Endothelial cell of umbilical vein (primary cell): ENCODE measurements at regions not wholly inside any gene's neighbourhood (a gene's known extent, or its start where the extent isn't known, plus 50 kb on each side); places are given as distances from the start of the nearest gene placed in this dataset.

Source experiments
- EZH2 ChIP-seq: IDR thresholded peaks from 2 replicates; pipeline ENCODE4 v1.6.1; 2012; ENCODE audit warnings: borderline replicate concordance, low read depth, mild to moderate bottlenecking, moderate library complexity, low read length, inconsistent platforms; ENCODE audit not compliant: severe bottlenecking
- FOS ChIP-seq: IDR thresholded peaks from 2 replicates; pipeline ENCODE4 v1.6.1; 2011; ENCODE audit warnings: mild to moderate bottlenecking, low read length, moderate library complexity, borderline replicate concordance; ENCODE audit not compliant: insufficient read depth
- GATA2 ChIP-seq: IDR thresholded peaks from 2 replicates; pipeline ENCODE4 v1.7.0; 2011; ENCODE audit warnings: low read depth, mild to moderate bottlenecking, moderate library complexity, mixed read lengths, low read length; ENCODE audit not compliant: insufficient read length, insufficient read depth
- JUN ChIP-seq: IDR thresholded peaks from 2 replicates; pipeline ENCODE4 v1.6.1; 2011; ENCODE audit warnings: borderline replicate concordance, low read depth; ENCODE audit not compliant: insufficient read length, insufficient read depth
- MYC ChIP-seq: IDR thresholded peaks from one replicate; pipeline ENCODE4 v1.6.1; 2011; ENCODE audit warnings: mild to moderate bottlenecking, low read depth, low read length
- POLR2A ChIP-seq: IDR thresholded peaks from 2 replicates; pipeline ENCODE4 v1.6.1; 2012; ENCODE audit warnings: low read depth, mild to moderate bottlenecking, control low read depth, low read length
- POLR2AphosphoS5 ChIP-seq: IDR thresholded peaks from 2 replicates; pipeline ENCODE4 v1.6.1; 2012; ENCODE audit warnings: low read depth, mild to moderate bottlenecking, control low read depth, low read length, moderate library complexity; ENCODE audit not compliant: insufficient read depth
- TF ChIP-seq, protein P1 (sequence below), 2 donors: IDR thresholded peaks; 1 replicate in 1 of 2; 2 replicates in 1 of 2; pipeline ENCODE4 v1.5.1; 2011; ENCODE audit warnings: low read length in 2 of 2, mild to moderate bottlenecking in 2 of 2, moderate library complexity in 2 of 2, control low read depth in 1 of 2, inconsistent platforms in 1 of 2, low read depth in 1 of 2; ENCODE audit not compliant: insufficient read depth in 1 of 2; ENCODE audit errors: extremely low read depth in 1 of 2
- TF ChIP-seq, protein P2 (sequence below): IDR thresholded peaks from 2 replicates; pipeline ENCODE4 v1.6.1; 2011; ENCODE audit not compliant: insufficient read depth, insufficient read length

DNA sequence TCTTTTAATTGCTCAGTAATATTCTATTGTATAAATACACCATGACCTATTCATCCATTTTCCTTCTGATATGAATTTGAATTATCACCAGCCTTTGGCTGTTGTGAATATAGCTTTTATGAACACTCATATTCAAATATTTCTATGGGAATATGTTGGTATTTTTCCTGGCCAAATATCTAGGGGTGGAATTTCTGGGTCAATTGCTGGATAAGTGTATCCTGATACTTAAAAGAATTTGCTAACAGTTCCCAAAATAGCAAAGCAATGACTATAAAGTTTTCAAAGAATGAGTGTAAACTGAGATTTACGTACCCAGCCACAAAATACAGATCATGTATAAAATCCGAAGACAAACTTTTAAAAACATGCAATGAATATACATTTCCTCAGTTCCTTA is 148.7 kb upstream of the CLEC14A start:
- TF ChIP-seq, protein P1, sequence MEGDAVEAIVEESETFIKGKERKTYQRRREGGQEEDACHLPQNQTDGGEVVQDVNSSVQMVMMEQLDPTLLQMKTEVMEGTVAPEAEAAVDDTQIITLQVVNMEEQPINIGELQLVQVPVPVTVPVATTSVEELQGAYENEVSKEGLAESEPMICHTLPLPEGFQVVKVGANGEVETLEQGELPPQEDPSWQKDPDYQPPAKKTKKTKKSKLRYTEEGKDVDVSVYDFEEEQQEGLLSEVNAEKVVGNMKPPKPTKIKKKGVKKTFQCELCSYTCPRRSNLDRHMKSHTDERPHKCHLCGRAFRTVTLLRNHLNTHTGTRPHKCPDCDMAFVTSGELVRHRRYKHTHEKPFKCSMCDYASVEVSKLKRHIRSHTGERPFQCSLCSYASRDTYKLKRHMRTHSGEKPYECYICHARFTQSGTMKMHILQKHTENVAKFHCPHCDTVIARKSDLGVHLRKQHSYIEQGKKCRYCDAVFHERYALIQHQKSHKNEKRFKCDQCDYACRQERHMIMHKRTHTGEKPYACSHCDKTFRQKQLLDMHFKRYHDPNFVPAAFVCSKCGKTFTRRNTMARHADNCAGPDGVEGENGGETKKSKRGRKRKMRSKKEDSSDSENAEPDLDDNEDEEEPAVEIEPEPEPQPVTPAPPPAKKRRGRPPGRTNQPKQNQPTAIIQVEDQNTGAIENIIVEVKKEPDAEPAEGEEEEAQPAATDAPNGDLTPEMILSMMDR (IDR thresholded peaks at IDR 0.05; ENCODE audit: extremely low read depth in 1 of 2, insufficient read depth in 1 of 2, low read depth in 1 of 2, low read length in 2 of 2), result no peak
- TF ChIP-seq FOS (no peak), POLR2AphosphoS5 (no peak), POLR2A (no peak), EZH2 (no peak), GATA2 (no peak), MYC (no peak), JUN (no peak)
- TF ChIP-seq, protein P2, sequence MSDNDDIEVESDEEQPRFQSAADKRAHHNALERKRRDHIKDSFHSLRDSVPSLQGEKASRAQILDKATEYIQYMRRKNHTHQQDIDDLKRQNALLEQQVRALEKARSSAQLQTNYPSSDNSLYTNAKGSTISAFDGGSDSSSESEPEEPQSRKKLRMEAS, result no peak
